ENCODE measurements at regions not wholly inside any gene's neighbourhood (a gene's known extent, or its start where the extent isn't known, plus 50 kb on each side); places are given as distances from the start of the nearest gene placed in this dataset.

GRCh38 chr15:72911626-72912025 is 128.1 kb upstream of the ADPGK start:
- TF ChIP-seq CTCF (IDR thresholded peaks at IDR 0.05; ENCODE audit: low read length), result no peak
- TF ChIP-seq EZH2 (IDR thresholded peaks at IDR 0.05; ENCODE audit: borderline replicate concordance, low read length), result no peak

Data from OCI-LY1 (cell line).